GM12874 (cell line): ENCODE measurements at regions not wholly inside any gene's neighbourhood (a gene's known extent, or its start where the extent isn't known, plus 50 kb on each side); places are given as distances from the start of the nearest gene placed in this dataset.

Experiments used
- CTCF ChIP-seq: IDR thresholded peaks from 2 replicates; pipeline ENCODE4 v1.5.1; 2011; ENCODE audit warnings: low read depth, mild to moderate bottlenecking, control low read depth, low read length, moderate library complexity; ENCODE audit not compliant: insufficient read depth

GRCh38 chr11:27916541-27917100 lies 191.3 kb downstream of the KIF18A start:
- no peak for TF ChIP-seq CTCF

GRCh38 chr11:27914080-27914479 lies 193.9 kb downstream of the KIF18A start:
- no peak for TF ChIP-seq CTCF

- TF ChIP-seq CTCF: no peak
Observed at GRCh38 chr11:27913650-27914049, 194.3 kb downstream of the KIF18A start.

- no peak for TF ChIP-seq CTCF
Observed at GRCh38 chr11:27912916-27913315, 195.0 kb downstream of the KIF18A start.

GRCh38 chr11:27910186-27910931 lies 197.6 kb downstream of the KIF18A start:
- no peak for TF ChIP-seq CTCF

- TF ChIP-seq CTCF: no peak
Observed at GRCh38 chr11:27909386-27909785, 198.6 kb downstream of the KIF18A start.

- no peak for TF ChIP-seq CTCF
Observed at GRCh38 chr11:27908621-27909020, 199.3 kb downstream of the KIF18A start.
